ENCODE measurements at regions not wholly inside any gene's neighbourhood (a gene's known extent, or its start where the extent isn't known, plus 50 kb on each side); places are given as distances from the start of the nearest gene placed in this dataset.

GRCh38 chr5:174242573-174242972 lies 197.1 kb downstream of the NSG2 start:
- TF ChIP-seq TAF1 (IDR thresholded peaks at IDR 0.05; ENCODE audit: borderline replicate concordance, low read depth, low read length), result no peak
- no peak for TF ChIP-seq POLR2A (IDR thresholded peaks at IDR 0.05; ENCODE audit: low read depth, low read length)

Measured in GM12892 (cell line).